Fibroblast of lung (primary cell): ENCODE measurements at regions not wholly inside any gene's neighbourhood (a gene's known extent, or its start where the extent isn't known, plus 50 kb on each side); places are given as distances from the start of the nearest gene placed in this dataset.

Experiments
- EZH2 ChIP-seq: IDR thresholded peaks from 2 replicates; pipeline ENCODE4 v1.5.1; 2012; ENCODE audit warnings: low read length, control low read depth, mild to moderate bottlenecking; ENCODE audit errors: missing control alignments
- TF ChIP-seq, protein P1 (sequence below), 2 donors: IDR thresholded peaks in 1 of 2; conservative IDR thresholded peaks in 1 of 2; 1 replicate in 1 of 2; 2 replicates in 1 of 2; pipeline ENCODE4 v1.5.1; 2011 to 2012; ENCODE audit warnings: low read length in 2 of 2, control low read depth in 1 of 2, inconsistent platforms in 1 of 2, low read depth in 1 of 2, mild to moderate bottlenecking in 1 of 2

DNA sequence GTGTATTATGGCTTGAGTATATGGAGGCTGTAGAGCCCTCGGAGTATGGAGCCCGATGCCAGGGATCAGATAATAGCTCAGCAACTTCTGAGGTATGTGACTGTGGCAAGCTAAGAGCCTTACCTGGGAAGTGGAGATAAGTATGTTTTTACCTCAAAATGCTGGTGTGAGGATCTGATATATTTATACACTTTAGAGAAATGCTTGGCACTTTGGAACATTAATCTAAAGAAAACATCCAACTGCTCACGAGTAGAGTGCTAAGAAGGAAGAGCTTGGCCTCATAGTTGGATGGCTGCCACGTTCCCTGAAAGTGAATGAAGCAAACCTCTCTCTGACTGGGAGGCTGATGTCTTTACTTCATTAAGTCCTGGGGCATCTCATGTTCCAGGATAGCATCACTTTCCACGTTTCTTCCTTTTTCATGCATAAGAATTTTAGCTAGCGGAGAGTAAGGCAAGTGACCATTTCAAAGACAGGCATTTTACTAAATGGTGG lies 58.9 kb upstream of the GOLGA8J start:
- TF ChIP-seq, protein P1, sequence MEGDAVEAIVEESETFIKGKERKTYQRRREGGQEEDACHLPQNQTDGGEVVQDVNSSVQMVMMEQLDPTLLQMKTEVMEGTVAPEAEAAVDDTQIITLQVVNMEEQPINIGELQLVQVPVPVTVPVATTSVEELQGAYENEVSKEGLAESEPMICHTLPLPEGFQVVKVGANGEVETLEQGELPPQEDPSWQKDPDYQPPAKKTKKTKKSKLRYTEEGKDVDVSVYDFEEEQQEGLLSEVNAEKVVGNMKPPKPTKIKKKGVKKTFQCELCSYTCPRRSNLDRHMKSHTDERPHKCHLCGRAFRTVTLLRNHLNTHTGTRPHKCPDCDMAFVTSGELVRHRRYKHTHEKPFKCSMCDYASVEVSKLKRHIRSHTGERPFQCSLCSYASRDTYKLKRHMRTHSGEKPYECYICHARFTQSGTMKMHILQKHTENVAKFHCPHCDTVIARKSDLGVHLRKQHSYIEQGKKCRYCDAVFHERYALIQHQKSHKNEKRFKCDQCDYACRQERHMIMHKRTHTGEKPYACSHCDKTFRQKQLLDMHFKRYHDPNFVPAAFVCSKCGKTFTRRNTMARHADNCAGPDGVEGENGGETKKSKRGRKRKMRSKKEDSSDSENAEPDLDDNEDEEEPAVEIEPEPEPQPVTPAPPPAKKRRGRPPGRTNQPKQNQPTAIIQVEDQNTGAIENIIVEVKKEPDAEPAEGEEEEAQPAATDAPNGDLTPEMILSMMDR (conservative IDR thresholded peaks at IDR 0.05 in 1 of 2, IDR thresholded peaks at IDR 0.05 in 1 of 2; ENCODE audit: low read depth in 1 of 2, low read length in 2 of 2) = no peak
- no peak for TF ChIP-seq EZH2
